HCT116 (cell line): ENCODE measurements at regions not wholly inside any gene's neighbourhood (a gene's known extent, or its start where the extent isn't known, plus 50 kb on each side); places are given as distances from the start of the nearest gene placed in this dataset.
"Not testable (repeated sequence)": the region's sequence is repeated elsewhere in the genome, so short reads cannot be mapped to it uniquely, and the experiment has no call there.

ENCODE experiments used
- ATAC-seq: fragments of 200-7000 bp; cut with Tn5 transposase; 2 replicates; pipeline ENCODE4 v1.9.1; 2020; ENCODE audit warnings: mild to moderate bottlenecking, moderate library complexity
- BruUV-seq: library from RNA; stranded (reverse); fragments of 400-500 nt; replicated peaks from 2 replicates; lab custom pipeline; 2021; lab: Mats Ljungman, UMichigan
- CTCF ChIA-PET: fragments of 300-600 bp; sonication (Branson Sonifier 250); formaldehyde crosslinking; loops from one replicate; lab custom pipeline; 2021; ENCODE audit warnings: antibody characterized with exemption; lab: Charles Lee
- POLR2A ChIA-PET: fragments of 300-600, 350-600 bp; sonication (Branson Sonifier 250); formaldehyde crosslinking; loops from one replicate; lab custom pipeline; 2021; ENCODE audit warnings: antibody characterized with exemption; lab: Charles Lee
- RAD21 ChIA-PET, 2 experiments: fragments of 300-600 bp; sonication (Branson Sonifier 250); formaldehyde crosslinking; loops; one replicate each; lab custom pipeline; 2023; ENCODE audit warnings: low total read pairs in 2 of 2; ENCODE audit not compliant: uncharacterized antibody in 2 of 2, unreplicated experiment in 2 of 2, low non-redundant PET in 1 of 2; lab: Charles Lee
- DNase-seq: peaks from one replicate; pipeline ENCODE4 v3.0.0-alpha.2; 2010; ENCODE audit warnings: low read depth, low spot score
- H2AFZ ChIP-seq: fragments of 200-600 bp; shearing (Covaris generic), sonication (generic); 2 replicates; pipeline ENCODE4 v1.6.1; 2017; ENCODE audit warnings: low read depth, mixed run types, mixed read lengths, antibody characterized with exemption, low read length; ENCODE audit not compliant: poor library complexity, severe bottlenecking
- H3K27ac ChIP-seq: 2 replicates; pipeline ENCODE4 v1.5.1; 2012; ENCODE audit warnings: low read depth, low read length
- H3K27me3 ChIP-seq: fragments of 200-600 bp; sonication (generic); 2 replicates; pipeline ENCODE4 v1.6.1; 2016; ENCODE audit warnings: mixed run types, low read length, mixed read lengths; ENCODE audit not compliant: insufficient read depth
- H3K36me3 ChIP-seq, 2 experiments: fragments of 200-500 bp in 1 of 2; fragments of 200-600 bp in 1 of 2; sonication (Bioruptor generic) in 1 of 2; sonication (generic) in 1 of 2; 2 replicates each; pipeline versions ENCODE4 v1.5.1 to v1.6.1; 2014 to 2016; ENCODE audit warnings: low read length in 2 of 2, inconsistent platforms in 1 of 2, mixed read lengths in 1 of 2, mixed run types in 1 of 2; ENCODE audit not compliant: insufficient read depth in 2 of 2, control insufficient read depth in 1 of 2
- H3K4me1 ChIP-seq, 2 experiments: fragments of 200-600 bp in 1 of 2; sonication (generic) in 1 of 2; 2 replicates each; pipeline versions ENCODE4 v1.5.1 to v1.6.1; 2012 to 2017; ENCODE audit warnings: low read length in 2 of 2, inconsistent platforms in 1 of 2, mild to moderate bottlenecking in 1 of 2, mixed read lengths in 1 of 2, mixed run types in 1 of 2, moderate library complexity in 1 of 2; ENCODE audit not compliant: insufficient read depth in 2 of 2, control insufficient read depth in 1 of 2
- H3K4me2 ChIP-seq: fragments of 200-600 bp; sonication (generic); 2 replicates; pipeline ENCODE4 v1.6.1; 2017; ENCODE audit warnings: mixed run types, low read length, mixed read lengths
- H3K4me3 ChIP-seq, 2 experiments: fragments of 200-600 bp in 1 of 2; sonication (generic) in 1 of 2; replicated peaks in 1 of 2; 2 replicates each; pipeline ENCODE4 v1.5.1; 2011 to 2016; ENCODE audit warnings: low read length in 2 of 2, control low read depth in 1 of 2, low read depth in 1 of 2, mild to moderate bottlenecking in 1 of 2, mixed read lengths in 1 of 2, mixed run types in 1 of 2
- H3K79me2 ChIP-seq: fragments of 200-600 bp; sonication (generic); 2 replicates; pipeline ENCODE4 v1.6.1; 2017; ENCODE audit warnings: mild to moderate bottlenecking, mixed run types, low read length, moderate library complexity, mixed read lengths; ENCODE audit not compliant: insufficient read depth
- H3K9ac ChIP-seq: fragments of 200-600 bp; sonication (generic); 2 replicates; pipeline ENCODE4 v1.6.1; 2016; ENCODE audit warnings: low read length, mixed read lengths
- H3K9me2 ChIP-seq: fragments of 200-600 bp; sonication (generic), shearing (Covaris generic); 2 replicates; pipeline ENCODE4 v1.6.1; 2017; ENCODE audit warnings: mixed run types, mild to moderate bottlenecking, moderate library complexity; ENCODE audit not compliant: insufficient read depth
- H3K9me3 ChIP-seq, 2 experiments: fragments of 200-500 bp in 1 of 2; fragments of 200-600 bp in 1 of 2; sonication (Bioruptor generic) in 1 of 2; sonication (generic) in 1 of 2; 2 replicates each; pipeline ENCODE4 v1.6.1; 2014 to 2017; ENCODE audit warnings: low read length in 2 of 2, mixed read lengths in 2 of 2, inconsistent platforms in 1 of 2, low read depth in 1 of 2, mild to moderate bottlenecking in 1 of 2, mixed run types in 1 of 2, moderate library complexity in 1 of 2; ENCODE audit not compliant: control insufficient read depth in 1 of 2, insufficient read depth in 1 of 2
- H4K20me1 ChIP-seq: fragments of 200-600 bp; sonication (generic), shearing (Covaris generic); 2 replicates; pipeline ENCODE4 v1.6.1; 2017; ENCODE audit warnings: mixed run types, mild to moderate bottlenecking, moderate library complexity; ENCODE audit not compliant: insufficient read depth
- FOSL1 ChIP-seq: IDR thresholded peaks from 2 replicates; pipeline ENCODE4 v1.6.1; 2012; ENCODE audit warnings: low read depth
- POLR2AphosphoS5 ChIP-seq: IDR thresholded peaks from 2 replicates; pipeline ENCODE4 v1.6.1; 2011; ENCODE audit warnings: mild to moderate bottlenecking, low read depth, low read length, moderate library complexity
- YY1 ChIP-seq: IDR thresholded peaks from 2 replicates; pipeline ENCODE4 v1.6.1; 2011; ENCODE audit warnings: low read length, low read depth, moderate library complexity, mild to moderate bottlenecking; ENCODE audit not compliant: insufficient replicate concordance; ENCODE audit errors: extremely low read depth
- ZFX ChIP-seq: fragments of 450-650 bp; IDR thresholded peaks from 2 replicates; pipeline ENCODE4 v1.6.1; 2017
- ZNF274 ChIP-seq: fragments of 200-500 bp; sonication (Bioruptor generic); IDR thresholded peaks from 2 replicates; pipeline ENCODE4 v1.6.1; 2014; ENCODE audit warnings: mild to moderate bottlenecking, low read depth, low read length, inconsistent platforms
- intact Hi-C: fragments of 100-400 bp; cut with micrococcal nuclease; formaldehyde crosslinking; loops from 2 replicates; pipeline ENCODE4 v1.10.0; 2022

- Histone ChIP-seq H3K9me3 (no peaks in the 10 kb centered on the region), H3K27ac (no peak overlapping the region), H4K20me1 (no peaks in the 10 kb centered on the region), H2AFZ (no peak overlapping the region), H3K27me3 (no peaks in the 10 kb centered on the region), H3K36me3 (no peaks in the 10 kb centered on the region), H3K79me2 (no peaks in the 10 kb centered on the region), H3K9ac (no peak overlapping the region), H3K4me1 (no peaks in the 10 kb centered on the region), H3K4me2 (no peak overlapping the region), H3K9me2 (no peaks in the 10 kb centered on the region)
- ChIA-PET CTCF (no interaction called here), RAD21 (no interaction called here), POLR2A (no interaction called here)
- DNase-seq (no peak), ATAC-seq (no peak)
- no TSS peak for BruUV-seq
- intact Hi-C loops, result no loop called here
- TF ChIP-seq YY1, result no peak
- TF ChIP-seq POLR2AphosphoS5, result no peak
- TF ChIP-seq ZFX, result no peak
- TF ChIP-seq FOSL1, result no peak
- TF ChIP-seq ZNF274, result no peak
- TF ChIP-seq, all 23 proteins: peak for 0
- no peak overlapping the region for H3K4me3 ChIP-seq
Observed at GRCh38 chr4:29375716-29376115, 1344.5 kb upstream of the PCDH7 start.

- H4K20me1 ChIP-seq, intact Hi-C loops, H3K36me3 ChIP-seq, H3K9me3 ChIP-seq, ATAC-seq, BruUV-seq, H3K4me3 ChIP-seq, H3K27ac ChIP-seq, POLR2A ChIA-PET, CTCF ChIA-PET, H2AFZ ChIP-seq, H3K9ac ChIP-seq, H3K27me3 ChIP-seq, H3K4me1 ChIP-seq, DNase-seq, RAD21 ChIA-PET, H3K4me2 ChIP-seq, H3K9me2 ChIP-seq, H3K79me2 ChIP-seq: not testable (repeated sequence)
Observed at GRCh38 chr4:29378237-29378636, 1341.9 kb upstream of the PCDH7 start.
